ENCODE measurements at regions not wholly inside any gene's neighbourhood (a gene's known extent, or its start where the extent isn't known, plus 50 kb on each side); places are given as distances from the start of the nearest gene placed in this dataset.

GRCh38 chr9:88059469-88059868 is 78.8 kb downstream of the SPATA31C2 start:
- no peaks in the 10 kb centered on the region for H3K9me3 ChIP-seq
- H3K27me3 ChIP-seq (replicated peaks; ENCODE audit: insufficient read depth): no peaks in the 10 kb centered on the region
- DNase-seq (ENCODE audit: low spot score) (no peak), ATAC-seq (ENCODE audit: insufficient number of reproducible peaks, low FRiP score, low read depth) (no peak)
- H3K36me3 ChIP-seq: no peaks in the 10 kb centered on the region
- no peak overlapping the region for H3K4me3 ChIP-seq
- no peaks in the 10 kb centered on the region for H3K4me1 ChIP-seq (ENCODE audit: control insufficient read depth in 1 of 2, low read depth in 2 of 2)
- TF ChIP-seq CTCF (IDR thresholded peaks at IDR 0.05): no peak
- no peak overlapping the region for H3K27ac ChIP-seq

GRCh38 chr9:88056876-88057275 is 81.4 kb downstream of the SPATA31C2 start:
- Histone ChIP-seq H3K27me3 (replicated peaks; ENCODE audit: insufficient read depth) (no peaks in the 10 kb centered on the region), H3K27ac (no peak overlapping the region), H3K9me3 (no peaks in the 10 kb centered on the region), H3K4me1 (ENCODE audit: control insufficient read depth in 1 of 2, low read depth in 2 of 2) (no peaks in the 10 kb centered on the region), H3K4me3 (no peak overlapping the region), H3K36me3 (no peaks in the 10 kb centered on the region)
- ATAC-seq (ENCODE audit: insufficient number of reproducible peaks, low FRiP score, low read depth) (no peak), DNase-seq (ENCODE audit: low spot score) (no peak)
- TF ChIP-seq CTCF (IDR thresholded peaks at IDR 0.05): no peak

- no peak for DNase-seq (ENCODE audit: low spot score)
- no peaks in the 10 kb centered on the region for H3K9me3 ChIP-seq
- no peak for ATAC-seq (ENCODE audit: insufficient number of reproducible peaks, low FRiP score, low read depth)
- H3K27me3 ChIP-seq (replicated peaks; ENCODE audit: insufficient read depth): no peaks in the 10 kb centered on the region
- H3K27ac ChIP-seq: no peak overlapping the region
- no peaks in the 10 kb centered on the region for H3K4me1 ChIP-seq (ENCODE audit: control insufficient read depth in 1 of 2, low read depth in 2 of 2)
- H3K36me3 ChIP-seq: no peaks in the 10 kb centered on the region
- H3K4me3 ChIP-seq: no peak overlapping the region
- TF ChIP-seq CTCF (IDR thresholded peaks at IDR 0.05): no peak
Measured at GRCh38 chr9:88053856-88054501, 79.6 kb upstream of the CDK20 start.

GRCh38 chr9:88052321-88052965 is 78.1 kb upstream of the CDK20 start:
- Histone ChIP-seq H3K9me3 (no peaks in the 10 kb centered on the region), H3K4me3 (no peak overlapping the region), H3K27ac (no peak overlapping the region), H3K36me3 (no peaks in the 10 kb centered on the region), H3K4me1 (ENCODE audit: control insufficient read depth in 1 of 2, low read depth in 2 of 2) (no peaks in the 10 kb centered on the region), H3K27me3 (replicated peaks; ENCODE audit: insufficient read depth) (no peaks in the 10 kb centered on the region)
- no peak for DNase-seq (ENCODE audit: low spot score)
- no peak for ATAC-seq (ENCODE audit: insufficient number of reproducible peaks, low FRiP score, low read depth)
- TF ChIP-seq CTCF (IDR thresholded peaks at IDR 0.05): no peak

GRCh38 chr9:88051138-88051537 is 76.8 kb upstream of the CDK20 start:
- ATAC-seq (ENCODE audit: insufficient number of reproducible peaks, low FRiP score, low read depth): no peak
- no peak for TF ChIP-seq CTCF (IDR thresholded peaks at IDR 0.05)
- no peaks in the 10 kb centered on the region for H3K4me1 ChIP-seq (ENCODE audit: control insufficient read depth in 1 of 2, low read depth in 2 of 2)
- H3K4me3 ChIP-seq: no peak overlapping the region
- H3K27me3 ChIP-seq (replicated peaks; ENCODE audit: insufficient read depth): no peaks in the 10 kb centered on the region
- H3K9me3 ChIP-seq: no peaks in the 10 kb centered on the region
- H3K36me3 ChIP-seq: no peaks in the 10 kb centered on the region
- H3K27ac ChIP-seq: no peak overlapping the region
- DNase-seq (ENCODE audit: low spot score): no peak
